ENCODE measurements at regions not wholly inside any gene's neighbourhood (a gene's known extent, or its start where the extent isn't known, plus 50 kb on each side); places are given as distances from the start of the nearest gene placed in this dataset.
"Not testable (repeated sequence)": the region's sequence is repeated elsewhere in the genome, so short reads cannot be mapped to it uniquely, and the experiment has no call there.

GRCh38 chr12:58009405-58010195, 68.2 kb downstream of the ATP23 start:
- Mint-ChIP-seq H3K36me3 (ENCODE audit: low read depth) (no peaks in the 10 kb centered on the region), H3K9me3 (no peaks in the 10 kb centered on the region), H3K27me3 (peaks cover 6% of the 10 kb centered on the region), H3K4me1 (ENCODE audit: low read depth) (peaks cover 2% of the 10 kb centered on the region), H3K27ac (no peak overlapping the region), H3K4me3 (no peak overlapping the region)
- DNase-seq = no peak

DNA sequence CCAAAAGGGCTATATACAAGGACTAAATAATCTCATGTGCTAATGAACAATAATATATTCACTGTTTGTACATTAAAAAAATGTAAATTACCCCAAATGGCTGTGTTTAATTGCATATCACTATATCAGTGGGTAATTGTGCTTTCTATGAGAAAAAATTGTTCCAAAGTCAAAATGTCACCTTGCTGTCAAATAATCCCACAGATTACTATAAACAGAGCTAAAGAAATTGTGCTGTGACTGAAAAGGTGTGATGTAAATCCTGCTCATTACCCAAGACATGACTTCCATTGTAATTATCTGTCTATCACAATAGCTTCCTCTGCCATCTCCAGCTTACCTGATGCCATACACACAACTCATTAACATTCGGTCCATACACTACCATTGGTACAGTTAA, 70.3 kb downstream of the ATP23 start:
- Mint-ChIP-seq H3K27me3 (peaks cover 3% of the 10 kb centered on the region), H3K9me3 (no peaks in the 10 kb centered on the region), H3K4me1 (ENCODE audit: low read depth) (peaks cover 2% of the 10 kb centered on the region), H3K36me3 (ENCODE audit: low read depth) (no peaks in the 10 kb centered on the region), H3K27ac (no peak overlapping the region), H3K4me3 (no peak overlapping the region)
- no peak for DNase-seq

- DNase-seq; H3K36me3 Mint-ChIP-seq (ENCODE audit: low read depth); H3K4me3 Mint-ChIP-seq; H3K9me3 Mint-ChIP-seq; H3K4me1 Mint-ChIP-seq (ENCODE audit: low read depth); H3K27ac Mint-ChIP-seq: not testable (repeated sequence)
- peaks cover 15% of the 10 kb centered on the region for H3K27me3 Mint-ChIP-seq
These were observed 81.1 kb downstream of the ATP23 start for GRCh38 chr12:58022379-58023020.

GRCh38 chr12:58025431-58025830, 84.1 kb downstream of the ATP23 start:
- Mint-ChIP-seq H3K36me3 (ENCODE audit: low read depth) (no peaks in the 10 kb centered on the region), H3K27ac (no peak overlapping the region), H3K4me1 (ENCODE audit: low read depth) (no peaks in the 10 kb centered on the region), H3K4me3 (no peak overlapping the region), H3K27me3 (peaks cover 12% of the 10 kb centered on the region), H3K9me3 (peaks cover 6% of the 10 kb centered on the region)
- DNase-seq = no peak

DNA sequence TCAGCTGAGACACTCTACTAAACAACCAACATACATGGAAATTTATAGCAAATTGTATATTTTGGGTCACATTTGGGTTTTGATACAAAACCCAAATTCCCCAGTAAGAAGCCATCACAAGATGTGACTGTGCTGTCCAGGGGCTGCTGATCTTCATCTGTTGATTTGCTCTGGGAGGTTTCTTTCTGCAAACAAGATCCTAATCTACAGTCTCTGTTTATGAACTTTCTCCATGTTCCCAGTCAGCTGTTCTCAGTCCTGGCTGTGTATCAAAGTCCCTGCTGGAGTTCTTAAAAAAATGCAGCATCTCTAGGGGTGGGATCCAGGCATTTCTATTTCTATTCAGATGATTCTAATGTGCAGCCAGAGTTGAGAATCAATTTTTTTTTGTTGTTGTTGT, 85.1 kb downstream of the ATP23 start:
- no peaks in the 10 kb centered on the region for H3K4me1 Mint-ChIP-seq (ENCODE audit: low read depth)
- H3K27ac Mint-ChIP-seq = no peak overlapping the region
- no peaks in the 10 kb centered on the region for H3K36me3 Mint-ChIP-seq (ENCODE audit: low read depth)
- no peak for DNase-seq
- H3K4me3 Mint-ChIP-seq = no peak overlapping the region
- peaks cover 4% of the 10 kb centered on the region for H3K27me3 Mint-ChIP-seq
- H3K9me3 Mint-ChIP-seq = peaks cover 7% of the 10 kb centered on the region

- Mint-ChIP-seq H3K36me3 (ENCODE audit: low read depth) (no peaks in the 10 kb centered on the region), H3K27ac (no peak overlapping the region), H3K9me3 (peaks cover 7% of the 10 kb centered on the region), H3K4me3 (no peak overlapping the region), H3K4me1 (ENCODE audit: low read depth) (no peaks in the 10 kb centered on the region), H3K27me3 (no peaks in the 10 kb centered on the region)
- no peak for DNase-seq
These were observed 85.8 kb downstream of the ATP23 start for GRCh38 chr12:58026897-58027891.

- Mint-ChIP-seq H3K27me3 (no peaks in the 10 kb centered on the region), H3K36me3 (ENCODE audit: low read depth) (no peaks in the 10 kb centered on the region), H3K27ac (no peak overlapping the region), H3K9me3 (peaks cover 13% of the 10 kb centered on the region), H3K4me3 (no peak overlapping the region), H3K4me1 (ENCODE audit: low read depth) (no peaks in the 10 kb centered on the region)
- no peak for DNase-seq
These were observed 86.9 kb downstream of the ATP23 start for GRCh38 chr12:58028294-58028693.

GRCh38 chr12:58029260-58029659, 87.9 kb downstream of the ATP23 start:
- Mint-ChIP-seq H3K27me3 (no peaks in the 10 kb centered on the region), H3K4me1 (ENCODE audit: low read depth) (no peaks in the 10 kb centered on the region), H3K4me3 (no peak overlapping the region), H3K9me3 (peaks cover 14% of the 10 kb centered on the region), H3K36me3 (ENCODE audit: low read depth) (no peaks in the 10 kb centered on the region), H3K27ac (no peak overlapping the region)
- no peak for DNase-seq

GRCh38 chr12:58030566-58031279, 89.4 kb downstream of the ATP23 start:
- Mint-ChIP-seq H3K4me1 (ENCODE audit: low read depth) (no peaks in the 10 kb centered on the region), H3K27me3 (no peaks in the 10 kb centered on the region), H3K27ac (no peak overlapping the region), H3K4me3 (no peak overlapping the region), H3K36me3 (ENCODE audit: low read depth) (no peaks in the 10 kb centered on the region), H3K9me3 (peaks cover 20% of the 10 kb centered on the region)
- DNase-seq = no peak

- Mint-ChIP-seq H3K4me1 (ENCODE audit: low read depth) (no peaks in the 10 kb centered on the region), H3K4me3 (no peak overlapping the region), H3K36me3 (ENCODE audit: low read depth) (no peaks in the 10 kb centered on the region), H3K27ac (no peak overlapping the region), H3K9me3 (peaks cover 29% of the 10 kb centered on the region), H3K27me3 (no peaks in the 10 kb centered on the region)
- DNase-seq = no peak
These were observed 90.8 kb downstream of the ATP23 start for GRCh38 chr12:58032156-58032555.

- no peaks in the 10 kb centered on the region for H3K27me3 Mint-ChIP-seq
- no peak overlapping the region for H3K27ac Mint-ChIP-seq
- no peak overlapping the region for H3K4me3 Mint-ChIP-seq
- no peaks in the 10 kb centered on the region for H3K4me1 Mint-ChIP-seq (ENCODE audit: low read depth)
- H3K36me3 Mint-ChIP-seq (ENCODE audit: low read depth) = no peaks in the 10 kb centered on the region
- DNase-seq = no peak
- H3K9me3 Mint-ChIP-seq = peaks cover 40% of the 10 kb centered on the region
These were observed 92.5 kb downstream of the ATP23 start for GRCh38 chr12:58033831-58034230.

- H3K27me3 Mint-ChIP-seq = no peaks in the 10 kb centered on the region
- H3K4me3 Mint-ChIP-seq = no peak overlapping the region
- H3K27ac Mint-ChIP-seq = no peak overlapping the region
- H3K36me3 Mint-ChIP-seq (ENCODE audit: low read depth) = no peaks in the 10 kb centered on the region
- H3K9me3 Mint-ChIP-seq = peaks cover 44% of the 10 kb centered on the region
- no peaks in the 10 kb centered on the region for H3K4me1 Mint-ChIP-seq (ENCODE audit: low read depth)
- no peak for DNase-seq
These were observed 92.9 kb downstream of the ATP23 start for GRCh38 chr12:58034311-58034710.

DNA sequence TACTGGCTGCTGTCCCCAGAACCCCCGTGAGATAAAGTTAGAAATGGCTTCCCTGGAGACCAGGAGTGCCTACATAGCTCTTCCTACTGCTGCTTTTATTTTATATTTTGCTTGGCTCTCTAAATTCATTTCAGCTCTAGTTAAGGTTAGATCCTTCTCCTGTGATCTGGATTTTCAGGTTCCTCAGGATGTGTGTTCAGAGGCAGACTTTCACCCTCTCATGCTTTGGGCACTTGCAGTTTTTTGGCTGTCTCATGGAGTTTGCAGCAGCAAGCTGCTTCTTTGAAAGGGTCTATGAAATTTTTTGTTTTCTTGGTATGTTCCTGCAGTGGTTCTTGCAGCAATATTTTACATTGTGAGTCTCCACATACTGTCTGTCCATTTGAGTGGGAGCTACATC, 93.3 kb downstream of the ATP23 start:
- DNase-seq = no peak
- H3K4me3 Mint-ChIP-seq = no peak overlapping the region
- no peaks in the 10 kb centered on the region for H3K36me3 Mint-ChIP-seq (ENCODE audit: low read depth)
- H3K4me1 Mint-ChIP-seq (ENCODE audit: low read depth) = no peaks in the 10 kb centered on the region
- no peak overlapping the region for H3K27ac Mint-ChIP-seq
- peaks cover 46% of the 10 kb centered on the region for H3K9me3 Mint-ChIP-seq
- H3K27me3 Mint-ChIP-seq = no peaks in the 10 kb centered on the region

- no peaks in the 10 kb centered on the region for H3K36me3 Mint-ChIP-seq (ENCODE audit: low read depth)
- H3K27me3 Mint-ChIP-seq = peaks cover 28% of the 10 kb centered on the region
- H3K9me3 Mint-ChIP-seq = peaks cover 40% of the 10 kb centered on the region
- no peak overlapping the region for H3K4me3 Mint-ChIP-seq
- no peaks in the 10 kb centered on the region for H3K4me1 Mint-ChIP-seq (ENCODE audit: low read depth)
- DNase-seq = no peak
- no peak overlapping the region for H3K27ac Mint-ChIP-seq
These were observed 100.1 kb downstream of the ATP23 start for GRCh38 chr12:58041441-58041840.

Data from activated T-cell treated with anti-CD3 and anti-CD28 coated beads, Interleukin-2, amount 50 U/mL, for 24 hours (primary cell).